GM21619 (cell line): ENCODE measurements at regions not wholly inside any gene's neighbourhood (a gene's known extent, or its start where the extent isn't known, plus 50 kb on each side); places are given as distances from the start of the nearest gene placed in this dataset.

Source experiments
- ATAC-seq: cut with Tn5 transposase; IDR thresholded peaks from one replicate; pipeline ENCODE4 v1.9.1; 2021; ENCODE audit not compliant: unreplicated experiment

DNA sequence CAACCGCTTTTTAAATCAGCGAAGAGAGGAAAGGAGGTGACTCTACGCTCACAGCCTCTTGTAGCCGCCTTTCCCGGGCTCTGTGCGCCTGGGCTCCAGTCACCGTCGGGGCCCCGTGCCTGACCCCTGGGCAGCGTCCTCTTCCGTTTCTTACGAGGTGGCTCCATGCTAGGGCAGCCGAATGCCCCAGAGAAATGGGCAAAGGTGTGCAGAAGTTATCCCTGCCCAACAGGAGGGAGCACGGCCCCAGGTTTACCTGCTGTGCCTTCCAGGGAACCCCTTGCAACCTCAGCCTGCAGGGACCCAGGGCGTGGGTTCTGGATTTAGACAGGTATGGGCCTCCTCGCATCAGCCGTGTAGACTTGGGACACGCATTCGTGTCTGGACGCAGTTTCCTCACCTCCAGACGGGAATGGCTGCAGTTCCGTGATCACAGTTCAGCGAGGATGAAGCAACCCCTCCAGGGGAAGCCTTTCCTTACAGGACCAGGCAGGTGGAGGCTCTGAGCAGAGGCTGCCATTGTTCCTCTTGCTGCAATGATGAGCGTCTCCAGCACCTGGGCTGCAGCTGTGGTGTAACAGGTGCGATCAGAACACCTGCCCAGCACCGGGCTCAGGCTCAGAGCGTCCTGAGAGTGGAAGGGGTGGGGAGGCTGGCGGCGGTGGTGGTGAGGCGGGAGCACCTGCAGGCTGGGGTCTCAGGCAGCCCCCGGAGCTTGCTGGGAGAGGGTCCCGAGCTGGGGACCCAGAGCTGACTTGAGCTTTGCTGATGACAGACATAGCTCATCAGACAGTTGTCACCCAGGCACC is 81.3 kb upstream of the BHLHE23 start:
- no peak for ATAC-seq

- no peak for ATAC-seq
Measured at GRCh38 chr20:63087236-63087871, 80.6 kb upstream of the BHLHE23 start.

- ATAC-seq: no peak
Measured at GRCh38 chr20:63086421-63087235, 79.9 kb upstream of the BHLHE23 start.

DNA sequence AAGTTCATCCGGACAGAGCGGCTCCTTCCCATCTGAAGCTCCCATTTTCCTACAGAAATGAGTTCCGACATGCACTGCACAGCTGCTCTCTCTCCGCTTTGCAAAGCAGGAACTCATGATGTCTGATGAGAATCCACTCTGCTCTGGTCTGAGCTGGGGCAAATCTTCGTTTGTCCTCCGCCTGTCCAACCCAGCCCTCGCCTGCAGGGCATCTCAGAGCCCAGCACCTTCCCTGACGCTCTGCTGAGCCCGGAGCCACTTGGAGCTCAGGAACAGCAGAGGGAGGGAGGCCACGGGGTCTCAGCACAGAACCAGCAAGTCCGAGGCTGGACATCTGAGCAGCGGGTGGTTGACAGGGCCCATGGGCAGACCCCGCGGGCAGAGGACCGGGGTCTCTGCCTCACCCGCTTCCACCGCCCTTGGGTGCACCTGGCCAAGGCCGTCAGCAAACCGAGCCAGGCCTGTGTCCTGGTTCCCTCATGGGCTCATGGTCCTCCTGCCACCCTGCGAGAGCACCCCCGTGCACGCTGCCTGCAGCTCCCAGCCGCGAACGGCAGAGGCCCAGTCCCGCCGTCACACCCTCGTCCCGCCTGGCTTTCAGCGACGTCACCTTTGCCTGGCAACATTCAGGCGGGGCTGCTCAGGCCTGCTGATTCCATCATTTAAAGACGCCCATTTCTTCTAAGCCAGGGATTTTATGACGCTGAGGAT is 78.5 kb upstream of the BHLHE23 start:
- no peak for ATAC-seq

DNA sequence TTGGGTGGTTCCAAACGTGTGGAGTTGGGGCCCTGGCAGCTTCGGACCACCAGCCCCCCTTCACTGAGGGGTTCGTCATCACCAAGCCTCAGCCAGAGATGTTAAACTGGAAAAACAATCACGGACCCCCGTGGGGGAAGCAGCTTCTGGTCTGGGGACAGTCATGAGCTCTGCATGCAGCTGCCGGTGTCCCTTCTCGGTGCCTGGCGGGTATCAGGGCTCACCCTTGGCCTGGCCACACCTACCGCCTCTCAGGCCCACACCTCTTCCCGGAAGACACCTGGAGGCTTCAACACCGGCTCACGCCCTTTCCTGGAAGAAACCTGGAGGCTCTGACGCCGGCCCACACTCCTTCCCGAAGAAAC is 77.8 kb upstream of the BHLHE23 start:
- no peak for ATAC-seq

GRCh38 chr20:63083831-63084562 is 77.2 kb upstream of the BHLHE23 start:
- ATAC-seq: no peak

GRCh38 chr20:63082939-63083735 is 76.4 kb upstream of the BHLHE23 start:
- ATAC-seq: no peak

DNA sequence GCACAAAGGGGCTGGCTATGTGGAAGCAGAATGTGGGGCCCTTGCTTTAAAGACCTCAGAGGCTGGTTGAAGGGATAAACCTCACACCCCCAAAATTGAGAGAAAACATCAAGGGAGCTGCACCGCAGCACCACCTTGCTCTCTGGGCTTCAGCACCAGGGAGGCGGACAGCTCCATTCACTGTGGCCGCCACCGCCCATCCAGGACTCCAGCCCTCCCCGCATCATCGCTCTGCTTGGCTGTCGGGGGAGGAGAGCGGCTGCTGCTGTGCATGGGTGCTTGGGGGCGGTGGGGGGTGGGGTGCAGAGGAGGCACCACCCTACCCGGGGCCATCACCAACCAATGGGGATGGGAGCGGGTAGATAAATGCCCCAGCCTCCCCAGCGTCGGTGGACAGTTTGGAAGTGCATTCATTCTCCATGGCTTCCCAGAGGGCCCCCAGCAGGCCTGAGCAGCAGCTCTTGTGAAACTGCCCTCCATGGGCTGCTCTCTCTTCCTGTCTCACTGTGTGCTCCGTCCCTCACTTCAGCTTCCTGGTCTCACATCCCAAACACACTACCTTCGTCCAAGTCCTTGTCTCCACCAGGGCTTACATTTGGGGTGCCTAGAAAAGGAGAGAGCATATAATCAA is 75.7 kb upstream of the BHLHE23 start:
- ATAC-seq: no peak

DNA sequence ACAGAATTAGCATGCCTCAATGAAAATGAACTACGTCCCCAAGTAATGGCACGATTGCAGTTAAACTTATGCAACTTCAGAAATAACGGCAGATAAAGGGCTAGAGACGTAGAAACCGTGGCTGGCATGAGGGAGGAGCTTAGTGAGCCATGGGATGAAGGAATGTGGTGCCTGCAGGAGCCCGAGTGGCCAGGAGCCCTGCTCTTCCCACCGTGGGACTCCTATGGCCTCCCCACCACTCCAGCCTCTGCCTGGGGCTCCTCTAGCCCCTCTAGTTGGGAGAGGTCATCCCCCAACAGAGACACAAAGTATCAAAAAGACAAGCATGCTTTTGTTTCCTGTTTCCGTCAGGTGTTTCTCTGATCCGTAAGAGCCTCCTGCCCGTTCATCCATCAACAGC is 75.1 kb upstream of the BHLHE23 start:
- no peak for ATAC-seq

GRCh38 chr20:63081351-63081750 is 74.6 kb upstream of the BHLHE23 start:
- ATAC-seq: no peak

- no peak for ATAC-seq
Measured at GRCh38 chr20:63080811-63081210, 74.0 kb upstream of the BHLHE23 start.

DNA sequence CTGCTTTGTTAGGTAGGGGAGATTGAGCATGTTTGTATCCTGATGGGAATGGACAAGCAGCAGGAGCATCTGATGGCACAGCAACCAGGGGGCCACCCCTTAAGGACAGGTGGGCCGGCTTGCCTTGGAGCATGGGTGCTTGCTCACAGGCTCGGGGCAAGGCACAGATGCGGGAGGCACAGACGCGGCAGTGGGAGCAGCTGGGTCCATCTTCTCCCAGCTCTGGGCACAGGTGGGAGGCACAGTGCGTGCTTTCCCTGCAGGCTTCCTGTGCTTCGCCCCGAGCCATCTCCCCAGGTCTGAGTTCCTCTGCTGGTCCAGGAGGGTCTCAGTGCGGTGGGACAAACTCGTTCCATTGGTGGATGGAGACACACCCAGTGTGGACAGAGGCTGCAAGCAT is 73.6 kb upstream of the BHLHE23 start:
- no peak for ATAC-seq

- ATAC-seq: no peak
Measured at GRCh38 chr20:63079971-63080370, 73.2 kb upstream of the BHLHE23 start.

GRCh38 chr20:63077705-63078104 is 70.9 kb upstream of the BHLHE23 start:
- no peak for ATAC-seq

GRCh38 chr20:63076421-63076820 is 69.7 kb upstream of the BHLHE23 start:
- no peak for ATAC-seq

GRCh38 chr20:63074631-63075030 is 67.9 kb upstream of the BHLHE23 start:
- no peak for ATAC-seq

GRCh38 chr20:63074182-63074581 is 67.4 kb upstream of the BHLHE23 start:
- ATAC-seq: no peak

GRCh38 chr20:63073738-63074065 is 66.9 kb upstream of the BHLHE23 start:
- ATAC-seq: no peak

- no peak for ATAC-seq
Measured at GRCh38 chr20:63072991-63073737, 66.4 kb upstream of the BHLHE23 start.
